B cell (primary cell): ENCODE measurements at regions not wholly inside any gene's neighbourhood (a gene's known extent, or its start where the extent isn't known, plus 50 kb on each side); places are given as distances from the start of the nearest gene placed in this dataset.

ENCODE experiments used
- EZH2 ChIP-seq: IDR thresholded peaks from 2 replicates; pipeline ENCODE4 v1.6.1; 2012; ENCODE audit warnings: borderline replicate concordance, low read depth, mild to moderate bottlenecking, moderate library complexity, low read length; ENCODE audit not compliant: insufficient read depth, poor library complexity, severe bottlenecking
- TF ChIP-seq, protein P1 (sequence below): fragments of 200-600 bp; IDR thresholded peaks from one replicate; pipeline ENCODE4 v1.8.0; 2022; ENCODE audit warnings: antibody characterized with exemption, mild to moderate bottlenecking

DNA sequence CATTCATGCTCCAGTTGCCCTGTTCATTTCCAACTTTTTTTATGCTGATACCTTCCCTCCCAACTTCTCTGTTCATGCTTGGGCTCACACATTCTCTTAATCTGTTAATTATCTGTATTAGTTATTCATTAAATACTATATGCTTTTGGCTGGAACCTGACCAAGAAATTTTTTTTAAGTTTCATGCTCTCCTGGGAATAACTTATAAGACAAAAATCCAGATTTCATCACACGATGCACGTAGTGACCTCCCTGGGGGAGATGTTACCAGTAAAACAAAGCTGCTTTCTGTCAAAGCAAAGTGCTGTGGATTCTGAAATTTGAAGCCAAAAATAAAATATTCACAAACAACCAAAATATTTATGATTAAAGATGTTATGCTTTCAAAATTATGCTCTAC is 215.0 kb upstream of the USP15 start:
- TF ChIP-seq EZH2, result no peak
- TF ChIP-seq, protein P1, sequence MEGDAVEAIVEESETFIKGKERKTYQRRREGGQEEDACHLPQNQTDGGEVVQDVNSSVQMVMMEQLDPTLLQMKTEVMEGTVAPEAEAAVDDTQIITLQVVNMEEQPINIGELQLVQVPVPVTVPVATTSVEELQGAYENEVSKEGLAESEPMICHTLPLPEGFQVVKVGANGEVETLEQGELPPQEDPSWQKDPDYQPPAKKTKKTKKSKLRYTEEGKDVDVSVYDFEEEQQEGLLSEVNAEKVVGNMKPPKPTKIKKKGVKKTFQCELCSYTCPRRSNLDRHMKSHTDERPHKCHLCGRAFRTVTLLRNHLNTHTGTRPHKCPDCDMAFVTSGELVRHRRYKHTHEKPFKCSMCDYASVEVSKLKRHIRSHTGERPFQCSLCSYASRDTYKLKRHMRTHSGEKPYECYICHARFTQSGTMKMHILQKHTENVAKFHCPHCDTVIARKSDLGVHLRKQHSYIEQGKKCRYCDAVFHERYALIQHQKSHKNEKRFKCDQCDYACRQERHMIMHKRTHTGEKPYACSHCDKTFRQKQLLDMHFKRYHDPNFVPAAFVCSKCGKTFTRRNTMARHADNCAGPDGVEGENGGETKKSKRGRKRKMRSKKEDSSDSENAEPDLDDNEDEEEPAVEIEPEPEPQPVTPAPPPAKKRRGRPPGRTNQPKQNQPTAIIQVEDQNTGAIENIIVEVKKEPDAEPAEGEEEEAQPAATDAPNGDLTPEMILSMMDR, result no peak
